Activated CD8-positive, alpha-beta memory T cell treated with anti-CD3 and anti-CD28 coated beads for 36 hours (primary cell): ENCODE measurements at regions not wholly inside any gene's neighbourhood (a gene's known extent, or its start where the extent isn't known, plus 50 kb on each side); places are given as distances from the start of the nearest gene placed in this dataset.
"Not testable (repeated sequence)": the region's sequence is repeated elsewhere in the genome, so short reads cannot be mapped to it uniquely, and the experiment has no call there.

Source experiments
- CTCF ChIA-PET: fragments of 350-600 bp; sonication (Branson Sonifier 250); formaldehyde crosslinking; loops from one replicate; lab custom pipeline; 2021; ENCODE audit warnings: antibody characterized with exemption; lab: Charles Lee
- POLR2A ChIA-PET: fragments of 350-600 bp; sonication (Branson Sonifier 250); formaldehyde crosslinking; loops from one replicate; lab custom pipeline; 2021; ENCODE audit warnings: antibody characterized with exemption; lab: Charles Lee

DNA sequence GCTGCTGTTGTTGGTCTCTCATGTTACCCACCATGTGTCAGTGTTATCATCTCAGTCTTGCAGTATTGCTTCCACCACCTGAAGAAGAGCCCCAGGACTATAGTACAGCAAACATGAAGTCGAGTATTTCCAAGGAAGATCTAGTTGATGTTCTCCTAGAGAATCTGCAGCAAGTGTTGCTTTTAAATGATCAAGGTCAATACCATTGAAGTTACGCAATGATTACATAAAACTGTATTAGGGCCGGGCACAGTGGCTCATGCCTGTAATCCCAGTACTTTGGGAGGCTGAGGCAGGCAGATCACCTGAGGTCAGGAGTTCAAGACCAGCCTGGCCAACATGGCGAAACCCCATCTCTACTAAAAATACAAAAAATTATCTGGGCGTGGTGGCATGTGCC lies 173.9 kb downstream of the TJP1 start:
- POLR2A ChIA-PET, CTCF ChIA-PET: not testable (repeated sequence)

DNA sequence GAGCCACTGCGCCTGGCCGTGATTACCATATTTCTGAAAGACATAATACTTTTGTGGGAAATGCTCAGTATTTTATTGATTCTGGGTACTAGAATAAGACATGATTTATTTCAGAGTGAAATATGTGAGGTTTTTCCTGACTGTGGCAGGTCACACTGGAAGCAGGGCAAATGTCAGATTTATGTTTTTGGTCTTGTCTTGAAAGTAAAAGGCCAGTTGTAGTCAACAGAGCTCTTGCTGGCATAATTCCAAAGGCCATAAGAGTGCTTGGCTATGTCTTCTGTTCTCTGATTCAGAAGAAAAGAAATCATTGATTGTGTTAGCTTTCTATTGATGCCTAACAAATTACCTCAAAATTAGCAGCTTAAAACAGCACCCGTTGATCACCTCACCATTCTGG lies 176.4 kb downstream of the TJP1 start:
- ChIA-PET POLR2A (no interaction called here), CTCF (no interaction called here)

DNA sequence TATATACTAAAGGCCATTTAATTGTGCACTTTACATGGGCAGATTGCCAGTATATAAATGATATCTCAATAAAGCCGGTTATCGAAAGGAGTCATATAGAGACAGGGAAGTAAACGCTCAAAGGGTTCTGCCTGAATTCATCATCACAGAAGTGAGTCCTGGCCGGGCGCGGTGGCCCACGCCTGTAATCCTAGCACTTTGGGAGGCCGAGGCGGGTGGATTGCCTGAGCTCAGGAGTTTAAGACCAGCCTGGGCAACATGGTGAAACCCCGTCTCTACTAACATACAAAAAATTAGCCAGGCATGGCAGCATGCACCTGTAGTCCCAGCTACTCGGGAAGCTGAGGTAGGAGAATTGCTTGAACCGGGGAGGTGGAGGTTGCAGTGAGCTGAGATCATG lies 177.9 kb downstream of the TJP1 start:
- POLR2A ChIA-PET, CTCF ChIA-PET: not testable (repeated sequence)

DNA sequence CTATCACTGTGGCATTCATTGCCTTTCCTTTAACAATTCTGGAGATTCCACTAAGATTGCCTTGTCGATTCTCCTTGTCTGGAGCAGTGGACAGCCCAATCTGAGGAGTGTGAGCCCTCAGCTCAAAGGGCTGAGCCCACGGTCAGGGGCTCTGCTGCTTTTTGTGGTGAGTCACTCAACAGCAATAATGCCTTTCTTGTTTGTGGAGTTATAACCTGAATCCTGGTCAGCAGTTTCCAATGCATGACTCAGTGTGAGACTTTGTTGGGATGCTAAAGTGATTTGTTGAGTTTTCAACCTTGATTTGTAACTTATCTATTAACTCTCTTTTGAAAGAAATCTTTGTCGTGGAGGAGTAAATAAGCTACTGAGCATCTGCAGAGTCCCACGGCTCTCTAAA lies 183.5 kb downstream of the TJP1 start:
- CTCF ChIA-PET: interaction anchor here (0.7 kb wide), 1 partner anchor 16 kb away, joined by 5 read pairs; no protein-coding TSS in a partner anchor
- POLR2A ChIA-PET: no interaction called here

DNA sequence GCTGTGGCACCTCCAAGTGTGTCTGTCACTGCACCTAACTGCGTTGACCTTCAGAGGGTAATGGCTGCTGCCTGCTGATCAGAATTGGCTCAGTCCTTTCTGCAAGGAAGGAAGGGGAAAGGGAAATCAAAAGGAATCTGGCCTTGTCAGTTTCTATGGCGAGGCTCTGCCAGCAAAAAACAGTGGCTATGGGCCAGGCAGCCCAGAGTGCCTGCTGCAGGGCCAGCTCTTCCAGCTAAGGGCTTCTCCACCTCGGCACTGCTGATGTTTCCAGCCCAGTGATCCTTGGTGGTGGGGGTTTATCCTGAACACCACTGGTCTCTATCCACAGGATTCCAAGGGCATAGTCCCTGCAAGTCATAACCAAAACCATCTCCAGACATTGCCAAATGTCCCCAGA lies 184.3 kb downstream of the TJP1 start:
- CTCF ChIA-PET: no interaction called here
- POLR2A ChIA-PET: no interaction called here

DNA sequence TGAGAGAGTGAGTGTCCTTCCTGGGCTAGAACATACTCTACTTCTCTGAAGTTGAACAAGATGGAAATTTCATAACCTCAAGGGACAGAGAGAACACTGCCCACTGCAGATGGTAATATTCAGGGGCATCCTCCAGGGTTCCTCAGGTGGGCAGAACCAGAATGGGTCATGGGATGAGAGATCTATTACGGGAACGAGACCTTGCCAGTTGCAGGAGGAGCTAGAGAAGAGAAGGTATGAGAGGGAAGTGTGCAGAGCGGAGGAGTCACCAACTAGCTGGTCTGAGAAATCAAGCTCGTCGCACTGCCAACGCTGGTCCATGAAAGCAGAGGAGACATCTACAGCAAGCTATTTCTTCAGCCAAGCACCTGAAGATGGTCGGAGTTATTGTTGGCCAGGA lies 184.7 kb downstream of the TJP1 start:
- POLR2A ChIA-PET: no interaction called here
- CTCF ChIA-PET: no interaction called here

DNA sequence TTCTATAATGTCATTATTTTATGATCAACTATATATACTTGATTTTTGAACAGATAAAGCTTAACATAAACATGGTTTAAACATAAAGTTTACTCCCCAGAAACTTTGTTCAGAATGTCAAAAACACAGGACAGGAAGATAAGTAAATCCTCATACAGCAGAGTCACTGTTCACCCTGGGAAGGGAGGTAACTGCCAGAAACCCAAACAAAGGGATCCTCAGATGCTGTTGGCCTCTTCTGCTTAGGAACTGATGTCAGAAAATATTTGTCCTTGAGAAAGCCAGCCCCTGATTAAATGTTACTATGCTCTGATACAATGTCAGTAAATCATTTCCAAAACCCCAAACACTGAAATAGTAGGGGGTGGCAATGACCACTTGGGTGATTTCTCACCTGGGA lies 185.3 kb downstream of the TJP1 start:
- ChIA-PET POLR2A (no interaction called here), CTCF (no interaction called here)

DNA sequence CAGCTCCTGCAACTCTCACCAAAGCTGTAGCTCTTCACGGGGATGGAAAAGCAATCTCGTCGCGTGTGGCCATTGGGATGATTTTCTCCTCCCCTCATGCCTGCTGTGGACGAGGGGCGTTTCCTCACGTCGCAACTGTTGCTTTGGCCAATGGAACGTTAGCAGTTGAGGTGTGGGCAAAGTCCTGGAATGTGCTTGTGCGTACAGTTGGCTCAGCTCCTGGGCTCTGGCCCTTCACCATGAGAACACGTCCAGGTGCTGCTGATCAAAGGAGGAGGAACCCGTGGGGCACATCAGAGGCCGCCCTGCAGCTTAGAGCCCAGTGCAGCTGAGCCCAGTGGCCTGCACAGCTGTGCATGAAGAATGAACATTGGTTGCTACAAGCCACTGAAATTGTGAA lies 186.1 kb downstream of the TJP1 start:
- CTCF ChIA-PET: no interaction called here

DNA sequence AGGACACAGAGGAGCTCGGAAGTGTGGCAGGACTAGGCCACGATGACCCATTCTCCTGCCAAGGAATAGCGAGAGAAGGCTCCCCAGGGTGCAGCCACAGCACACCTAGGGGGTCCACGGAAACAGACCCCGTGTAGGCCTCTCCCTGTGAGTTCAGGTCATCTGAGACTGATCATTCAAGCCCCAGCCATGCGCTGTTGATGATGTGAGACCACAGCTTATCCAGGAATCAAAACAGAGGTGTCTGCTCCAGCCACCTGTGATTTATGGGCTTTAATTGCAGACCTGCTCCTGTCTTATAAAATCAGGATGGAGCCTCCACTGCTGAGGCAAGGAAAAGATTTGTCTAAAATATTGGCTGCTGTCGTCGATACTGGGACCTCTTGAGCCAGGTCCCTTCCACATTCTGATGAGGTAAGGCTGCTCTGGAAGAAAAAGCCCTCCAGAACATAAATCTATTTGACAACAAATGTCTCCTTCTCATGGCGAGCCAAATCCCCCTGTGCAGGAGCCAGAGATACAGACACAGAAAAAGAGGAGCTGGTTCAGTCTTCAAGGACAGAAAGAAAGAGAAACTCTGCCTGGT lies 186.7 kb downstream of the TJP1 start:
- ChIA-PET CTCF (no interaction called here), POLR2A (no interaction called here)

More for the DNA sequence above, 186.1 kb downstream of the TJP1 start:
- POLR2A ChIA-PET: no interaction called here

DNA sequence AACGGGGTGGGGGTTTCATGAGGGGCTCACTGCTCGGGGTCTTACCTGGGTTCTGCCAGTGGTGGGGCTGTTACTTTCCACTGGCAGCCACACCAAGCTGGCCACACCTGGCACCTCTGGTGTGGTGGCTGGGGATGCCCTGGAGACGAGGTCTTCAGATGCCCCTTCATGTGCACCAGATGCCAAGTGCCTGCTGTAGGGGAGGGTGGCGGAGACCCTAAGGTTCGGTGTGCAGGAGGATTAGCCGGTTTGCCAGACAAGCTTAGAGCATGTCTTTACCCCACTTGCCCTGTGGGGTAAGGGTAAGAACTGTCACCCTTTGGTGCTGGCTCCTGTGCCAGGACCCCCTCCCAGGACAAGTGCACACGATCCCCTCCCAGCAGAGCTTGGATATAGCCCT lies 188.3 kb downstream of the TJP1 start:
- ChIA-PET POLR2A (no interaction called here), CTCF (no interaction called here)

DNA sequence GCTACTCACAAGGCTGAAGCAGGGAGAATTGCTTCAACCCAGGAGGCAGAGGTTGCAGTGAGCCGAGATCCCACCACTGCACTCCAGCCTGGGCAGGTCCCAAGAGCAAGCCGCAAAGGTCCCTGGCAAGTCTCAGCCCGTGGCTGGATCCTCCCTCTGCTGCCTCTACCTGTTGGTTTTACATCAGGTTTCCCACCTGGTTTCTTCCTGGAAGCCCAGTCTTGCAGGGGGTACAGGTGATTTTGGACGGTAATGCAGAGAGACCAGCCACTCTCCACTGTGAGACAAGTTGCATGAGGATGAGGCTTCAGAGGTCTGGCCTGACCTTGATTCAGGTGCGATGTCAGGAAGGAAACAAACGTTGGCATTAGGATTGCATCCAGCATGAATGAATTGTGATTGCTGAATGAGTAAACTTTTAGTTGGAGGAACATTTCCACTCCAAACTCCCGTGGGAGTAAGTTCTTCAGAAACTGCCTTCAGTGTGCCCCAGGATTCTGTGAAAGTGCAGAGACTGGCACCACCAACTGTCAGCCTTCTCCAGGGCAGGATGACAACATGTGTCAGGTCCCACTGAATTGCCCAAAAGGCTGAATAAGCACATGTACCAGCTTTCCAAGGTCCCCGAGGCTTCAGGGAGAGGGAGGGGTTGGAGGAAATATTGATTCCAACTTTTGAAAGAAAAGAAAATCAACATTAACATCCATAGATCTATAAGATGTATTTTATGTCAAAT lies 189.4 kb downstream of the TJP1 start:
- POLR2A ChIA-PET: no interaction called here

DNA sequence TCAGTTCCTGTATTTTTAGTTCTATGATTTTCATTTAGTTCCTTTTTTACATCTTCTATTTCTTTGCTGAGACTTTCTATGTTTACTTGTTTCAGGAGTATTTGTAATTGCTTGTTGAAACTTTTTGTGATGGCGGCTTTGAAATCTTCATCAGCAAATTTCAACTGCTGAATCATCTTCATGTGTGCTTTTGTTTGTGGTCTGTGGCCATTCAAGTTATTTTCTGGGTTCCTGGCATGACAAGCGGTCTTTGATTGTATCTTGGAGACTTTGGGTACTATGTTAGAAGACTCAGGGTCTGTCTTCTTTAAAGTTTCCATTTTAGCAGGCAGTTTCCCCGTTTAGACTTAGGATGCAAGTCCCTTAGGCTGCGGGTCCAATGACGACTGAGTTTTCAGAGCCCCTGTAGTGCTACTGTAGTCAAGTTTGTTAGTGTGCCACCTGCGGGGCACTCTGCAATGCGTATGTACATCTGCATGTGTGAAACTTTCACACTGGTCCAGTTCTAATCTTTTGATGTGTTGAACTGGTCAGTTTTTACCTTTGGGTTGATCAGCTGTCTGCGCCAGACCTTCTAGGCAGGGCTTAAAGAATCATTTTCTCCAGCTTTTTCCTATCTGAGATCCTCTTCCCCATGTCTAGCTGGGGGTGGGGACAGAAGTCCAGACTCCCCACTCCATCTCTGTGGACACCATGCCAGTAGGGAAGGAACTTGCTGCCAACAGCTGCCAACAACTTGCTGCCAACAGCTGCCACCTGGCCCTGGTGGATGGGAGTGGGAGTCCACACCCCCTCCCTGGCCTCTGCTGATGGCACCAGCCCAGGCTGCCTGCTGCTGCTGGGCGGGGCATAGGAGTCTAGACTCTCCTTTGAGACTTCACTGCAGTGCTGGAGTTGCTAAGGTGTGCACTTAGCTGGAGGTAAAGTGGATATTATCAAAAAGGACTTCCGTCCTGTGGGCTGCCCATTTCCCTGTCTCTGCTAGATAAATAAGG lies 190.9 kb downstream of the TJP1 start:
- ChIA-PET CTCF (no interaction called here), POLR2A (no interaction called here)

More for the DNA sequence above, 189.4 kb downstream of the TJP1 start:
- CTCF ChIA-PET: no interaction called here

DNA sequence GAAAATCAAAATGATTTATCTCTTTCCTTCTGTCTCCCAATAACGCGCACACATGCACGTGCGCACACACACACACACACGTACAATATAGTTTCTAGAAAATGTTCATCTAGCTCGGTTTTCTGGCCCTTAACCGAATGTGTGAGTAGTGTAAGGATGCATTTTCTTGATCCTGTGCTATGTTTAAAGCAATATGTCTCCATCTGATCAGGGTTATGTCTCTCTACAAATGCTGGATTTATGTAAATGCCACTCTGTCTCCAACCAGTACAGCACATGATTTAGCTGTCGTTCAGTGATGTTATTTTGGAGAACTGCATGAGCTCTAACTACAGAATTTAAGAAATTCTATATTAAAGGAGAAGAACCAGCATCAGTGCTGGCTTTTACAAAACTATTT lies 198.0 kb downstream of the TJP1 start:
- POLR2A ChIA-PET: no interaction called here
- CTCF ChIA-PET: no interaction called here

DNA sequence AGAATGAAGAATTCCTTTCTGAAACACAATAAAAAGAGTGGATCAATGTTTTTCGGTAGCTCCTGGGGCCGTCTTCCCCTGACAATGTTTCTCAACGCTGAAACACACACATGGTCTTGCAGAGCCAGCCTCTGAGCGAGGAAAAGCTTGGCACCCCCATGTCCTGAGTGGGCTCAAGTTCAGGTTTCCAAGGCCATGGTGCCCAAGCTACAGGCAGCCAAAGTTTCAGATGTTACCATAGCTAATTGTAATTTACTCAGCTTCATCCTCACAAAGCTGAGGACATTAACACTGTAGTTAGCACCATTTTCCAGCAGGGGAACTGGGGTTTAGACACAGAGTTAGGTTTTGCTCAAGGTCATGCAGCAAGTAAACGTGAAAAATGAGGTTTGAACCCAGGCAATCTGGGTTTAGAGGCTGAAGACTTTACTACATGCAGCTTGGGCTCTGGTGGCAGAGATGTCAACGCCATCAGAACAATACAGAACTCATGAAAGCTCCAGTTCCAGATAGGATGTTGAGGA lies 199.1 kb downstream of the TJP1 start:
- ChIA-PET CTCF (interaction anchor here (0.6 kb wide), 1 partner anchor 16 kb away, joined by 5 read pairs; no protein-coding TSS in a partner anchor), POLR2A (no interaction called here)

DNA sequence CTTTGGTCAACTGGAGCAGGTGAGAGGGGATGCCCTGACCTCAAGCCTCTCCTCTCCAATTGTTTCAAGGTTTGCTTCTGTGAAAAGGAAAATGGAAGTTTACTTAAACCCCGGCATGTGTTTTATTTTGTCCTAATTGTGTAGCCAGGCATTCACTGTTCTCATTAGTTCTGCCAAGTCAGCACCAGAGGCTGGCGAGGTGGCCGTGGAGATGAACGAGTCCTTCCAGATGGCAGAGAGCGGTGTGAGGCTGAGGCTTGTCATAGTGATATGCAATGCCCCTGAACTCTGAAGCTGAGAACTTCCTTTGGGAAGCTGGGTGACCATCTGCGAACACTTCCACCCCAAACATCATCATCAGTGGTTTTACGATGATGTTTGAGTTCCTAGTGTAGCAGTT lies 199.6 kb downstream of the TJP1 start:
- ChIA-PET POLR2A (no interaction called here), CTCF (interaction anchor here (0.6 kb wide), 1 partner anchor 17 kb away, joined by 5 read pairs; no protein-coding TSS in a partner anchor)

DNA sequence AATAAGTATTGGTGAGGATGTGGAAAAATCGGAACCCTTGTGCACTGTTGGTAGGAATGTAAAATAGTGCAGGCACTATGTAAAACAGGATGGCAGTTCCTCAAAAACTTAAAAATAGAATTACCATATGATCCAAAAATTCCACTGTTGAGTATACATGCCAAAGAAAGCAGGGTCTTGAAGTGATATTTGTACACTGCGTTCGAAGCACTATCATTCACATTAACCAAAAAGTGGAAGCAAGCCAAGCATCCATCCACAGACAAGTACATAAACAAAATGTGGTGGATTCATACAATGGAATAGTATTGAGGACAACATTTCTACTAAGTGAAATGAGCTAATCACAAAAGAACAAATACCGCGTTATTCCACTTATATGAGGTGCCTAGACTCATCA lies 200.7 kb downstream of the TJP1 start:
- POLR2A ChIA-PET: no interaction called here
- CTCF ChIA-PET: no interaction called here

DNA sequence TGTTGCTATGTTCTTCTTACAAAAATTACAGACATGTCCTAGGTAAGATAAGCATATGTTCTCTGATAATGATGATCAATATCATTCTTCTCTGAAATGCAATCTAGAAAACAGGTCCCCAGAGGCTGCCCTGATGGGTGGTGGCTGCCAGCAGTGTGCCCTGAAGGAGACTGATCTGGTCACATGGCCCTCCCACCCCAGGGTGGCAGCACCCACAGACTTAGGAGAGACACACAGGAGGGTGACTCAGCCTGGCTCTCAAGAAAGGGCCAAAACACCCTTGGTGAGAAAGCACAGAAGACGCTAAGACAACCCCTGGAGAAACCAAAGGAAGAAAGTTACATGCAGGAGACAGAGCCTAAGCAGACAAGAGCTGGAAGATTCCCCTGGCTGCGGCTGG lies 203.7 kb downstream of the TJP1 start:
- POLR2A ChIA-PET: no interaction called here

DNA sequence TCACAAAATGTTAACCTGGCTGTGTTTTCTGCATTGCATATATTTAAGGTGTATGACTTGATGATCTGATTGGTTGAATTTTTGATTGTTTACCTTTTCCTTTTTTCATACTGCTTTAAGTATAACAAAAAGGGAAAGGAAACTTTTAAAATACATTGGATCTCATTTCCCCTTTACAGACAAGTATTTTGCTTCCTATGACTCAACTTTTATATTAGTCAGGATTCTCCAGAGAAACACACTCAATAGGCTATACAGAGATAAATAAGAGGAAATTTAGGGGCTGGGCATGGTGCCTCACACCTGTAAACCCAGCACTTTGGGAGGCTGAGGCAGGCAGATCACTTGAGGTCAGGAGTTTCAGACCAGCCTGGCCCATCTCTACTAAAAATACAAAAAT lies 205.8 kb downstream of the TJP1 start:
- POLR2A ChIA-PET: no interaction called here
- CTCF ChIA-PET: no interaction called here

More for the DNA sequence above, 203.7 kb downstream of the TJP1 start:
- CTCF ChIA-PET: no interaction called here

DNA sequence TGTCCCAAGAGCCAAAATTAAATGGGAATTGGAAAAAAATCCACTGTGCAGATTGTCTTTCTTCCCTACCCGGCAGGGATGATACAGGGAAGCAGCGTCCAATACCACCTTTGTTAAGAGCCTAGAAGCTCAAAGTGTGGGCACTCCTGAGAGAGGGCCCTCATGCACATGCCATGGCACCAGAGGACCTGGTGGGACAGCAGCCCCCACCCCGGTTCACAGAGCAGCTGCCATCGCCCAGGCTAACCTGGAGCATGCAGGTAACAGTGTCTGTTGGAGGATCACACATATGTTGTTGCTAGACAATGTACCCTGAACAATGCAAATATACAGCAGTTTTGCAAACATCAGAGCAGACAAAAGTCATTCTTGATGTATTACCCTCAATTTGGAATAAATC lies 206.5 kb downstream of the TJP1 start:
- CTCF ChIA-PET: no interaction called here
- POLR2A ChIA-PET: no interaction called here

DNA sequence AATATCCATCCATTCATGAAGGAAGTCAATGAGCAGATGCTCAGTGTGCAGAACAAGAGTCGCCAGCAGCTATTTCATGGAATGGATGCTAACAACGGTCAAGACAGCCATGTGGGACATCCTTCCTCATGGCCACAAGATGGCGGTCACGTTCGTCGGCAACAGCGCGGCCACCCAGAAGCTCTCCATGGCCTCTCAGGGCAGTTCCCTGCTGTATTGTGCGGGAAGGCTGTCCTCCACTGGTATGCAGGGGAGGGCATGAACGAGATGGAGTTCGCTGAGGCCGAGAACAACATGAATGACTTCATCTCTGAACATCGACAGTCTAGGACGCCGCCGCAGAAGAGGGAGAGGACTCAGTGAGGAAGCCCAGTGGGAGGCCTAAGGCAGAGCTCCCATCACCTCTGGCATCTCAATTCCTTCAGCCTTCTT lies 208.3 kb downstream of the TJP1 start:
- CTCF ChIA-PET: no interaction called here
- POLR2A ChIA-PET: no interaction called here
